Lung (tissue), 11 donors: ENCODE measurements at regions not wholly inside any gene's neighbourhood (a gene's known extent, or its start where the extent isn't known, plus 50 kb on each side); places are given as distances from the start of the nearest gene placed in this dataset.

Experiments used
- ATAC-seq: fragments of 200-7000 bp; cut with Tn5 transposase; one replicate; pipeline ENCODE4 v1.9.1; 2020; ENCODE audit warnings: moderate number of reproducible peaks; ENCODE audit not compliant: insufficient read depth, low FRiP score
- DNase-seq, 3 donors: peaks; one replicate each; pipeline ENCODE4 v3.0.0-alpha.2; 2013 to 2017
- H3K27ac ChIP-seq, 2 donors: one replicate each; pipeline ENCODE4 v1.5.1; 2013; ENCODE audit warnings: mild to moderate bottlenecking in 2 of 2, moderate library complexity in 2 of 2, control low read depth in 1 of 2, inconsistent platforms in 1 of 2, low read depth in 1 of 2, low read length in 1 of 2
- H3K27me3 ChIP-seq, 3 donors: one replicate each; pipeline ENCODE4 v1.5.1; 2013; ENCODE audit warnings: low read length in 2 of 3; ENCODE audit not compliant: control insufficient read depth in 3 of 3, insufficient read depth in 3 of 3
- H3K36me3 ChIP-seq, 4 donors: one replicate each; pipeline ENCODE4 v1.5.1; 2013; ENCODE audit warnings: low read length in 4 of 4, mild to moderate bottlenecking in 1 of 4, moderate library complexity in 1 of 4; ENCODE audit not compliant: control insufficient read depth in 4 of 4, insufficient read depth in 4 of 4
- H3K4me1 ChIP-seq, 5 donors: one replicate each; pipeline ENCODE4 v1.5.1; 2013; ENCODE audit warnings: low read length in 5 of 5, mild to moderate bottlenecking in 2 of 5, moderate library complexity in 1 of 5; ENCODE audit not compliant: control insufficient read depth in 5 of 5, insufficient read depth in 5 of 5
- H3K4me3 ChIP-seq: one replicate; pipeline ENCODE4 v1.5.1; 2013; ENCODE audit warnings: mild to moderate bottlenecking, control low read depth, moderate library complexity
- H3K9ac ChIP-seq, 2 donors: one replicate each; pipeline ENCODE4 v1.5.1; 2013; ENCODE audit warnings: low read length in 2 of 2, control low read depth in 1 of 2; ENCODE audit not compliant: insufficient read depth in 1 of 2
- H3K9me3 ChIP-seq, 4 donors: one replicate each; pipeline ENCODE4 v1.5.1; 2013; ENCODE audit warnings: low read length in 3 of 4, mild to moderate bottlenecking in 1 of 4, moderate library complexity in 1 of 4; ENCODE audit not compliant: control insufficient read depth in 4 of 4, insufficient read depth in 3 of 4
- CTCF ChIP-seq: IDR thresholded peaks from 2 replicates; pipeline ENCODE4 v1.5.1; 2012; ENCODE audit warnings: mild to moderate bottlenecking; ENCODE audit errors: control extremely low read depth, extremely low read depth
- WGBS, 2 donors: extraction: QIAGEN DNeasy Blood & Tissue Kit; methylation state at CpG; one replicate each; pipeline ENCODE4 v1.1.7; 2013; 5-methylcytosine and 5-hydroxymethylcytosine counted together
- donor health status: control.
- donor health status: control.
- donor health status: Bipolar disorder and iron deficiency.
- donor health status: healthy.
- donor health status: DM: yes; HTN: yes; CAD: no.

DNA sequence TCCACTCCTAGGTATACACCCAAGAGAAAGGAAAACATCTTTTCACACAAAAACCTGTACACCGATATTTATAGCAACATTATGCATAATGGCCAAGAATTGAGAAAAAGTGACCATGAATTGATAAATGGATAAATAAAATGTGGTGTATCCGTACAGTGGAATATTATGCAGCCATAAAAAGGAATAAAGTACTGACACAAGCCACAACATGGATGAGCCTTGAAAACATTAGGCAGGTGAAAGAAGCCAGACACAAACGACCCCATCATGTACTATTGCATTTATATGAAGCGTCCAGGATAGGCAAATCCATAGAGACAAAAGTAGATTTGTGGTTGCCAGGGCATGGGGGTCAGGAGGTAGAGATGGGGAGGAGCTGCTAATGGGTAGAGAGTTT is 64.2 kb upstream of the SLC6A6 start:
- DNase-seq (no peak), ATAC-seq (no peak)
- Histone ChIP-seq H3K4me3 (no peak overlapping the region), H3K4me1 (peaks cover 0 to 7% (median 3%) of the 10 kb centered on the region in 5 donors), H3K9ac (no peak overlapping the region), H3K27ac (no peak overlapping the region), H3K27me3 (no peaks in the 10 kb centered on the region), H3K9me3 (no peaks in the 10 kb centered on the region), H3K36me3 (no peaks in the 10 kb centered on the region)
- no peak for TF ChIP-seq CTCF
- 66 to 79% methylated on average over 4 of the region's 4 CpGs for WGBS, 2 donors

GRCh38 chr3:14338898-14339458 is 63.4 kb upstream of the SLC6A6 start:
- no peak for ATAC-seq
- no peak for DNase-seq
- Histone ChIP-seq H3K4me3 (no peak overlapping the region), H3K27me3 (no peaks in the 10 kb centered on the region), H3K9me3 (no peaks in the 10 kb centered on the region), H3K27ac (no peak overlapping the region), H3K9ac (no peak overlapping the region), H3K36me3 (no peaks in the 10 kb centered on the region), H3K4me1 (peaks cover 0 to 7% (median 3%) of the 10 kb centered on the region in 5 donors)
- 88 to 89% methylated on average over 7 of the region's 7 CpGs for WGBS, 2 donors
- no peak for TF ChIP-seq CTCF

- DNase-seq (peak in 2 of 3 donors; percentile 61 to 79), ATAC-seq (no peak)
- WGBS, 2 donors, result 67 to 69% methylated on average over 14 of the region's 14 CpGs
Observed at GRCh38 chr3:14340960-14341708, 61.3 kb upstream of the SLC6A6 start.

More at GRCh38 chr3:14340960-14341708, 61.3 kb upstream of the SLC6A6 start:
- no peak overlapping the region for H3K9ac ChIP-seq
- no peaks in the 10 kb centered on the region for H3K36me3 ChIP-seq
- no peak overlapping the region for H3K4me3 ChIP-seq
- H3K27ac ChIP-seq, result no peak overlapping the region
- peaks cover 0 to 7% (median 3%) of the 10 kb centered on the region in 5 donors for H3K4me1 ChIP-seq
- H3K27me3 ChIP-seq, result no peaks in the 10 kb centered on the region
- H3K9me3 ChIP-seq, result no peaks in the 10 kb centered on the region
- no peak for TF ChIP-seq CTCF
